Ovary (tissue), 3 donors: ENCODE measurements at regions not wholly inside any gene's neighbourhood (a gene's known extent, or its start where the extent isn't known, plus 50 kb on each side); places are given as distances from the start of the nearest gene placed in this dataset.

ENCODE experiments used
- CTCF ChIP-seq, 3 donors: fragments of 450-650 bp in 2 of 3; fragments of 200-600 bp in 1 of 3; IDR thresholded peaks; one replicate each; pipeline versions ENCODE4 v1.5.1 to v1.8.0; 2016 to 2022; ENCODE audit warnings: antibody characterized with exemption in 3 of 3, mild to moderate bottlenecking in 1 of 3
- EP300 ChIP-seq: sonication (generic); formaldehyde crosslinking; IDR thresholded peaks from one replicate; pipeline ENCODE4 v1.6.1; 2017; ENCODE audit warnings: antibody characterized with exemption
- POLR2A ChIP-seq: fragments of 450-650 bp; IDR thresholded peaks from one replicate; pipeline ENCODE4 v1.6.1; 2017; ENCODE audit warnings: antibody characterized with exemption, mild to moderate bottlenecking, moderate library complexity
- donor health status: DM: no; HTN: no; CAD: no.

- no peak for TF ChIP-seq CTCF (IDR thresholded peaks at IDR 0.05)
- no peak for TF ChIP-seq POLR2A
- no peak for TF ChIP-seq EP300
Observed at GRCh38 chr16:64122177-64122576, 999.7 kb downstream of the CDH11 start.
